ENCODE measurements at regions not wholly inside any gene's neighbourhood (a gene's known extent, or its start where the extent isn't known, plus 50 kb on each side); places are given as distances from the start of the nearest gene placed in this dataset.

GRCh38 chr2:100757621-100758394 is 62.1 kb upstream of the NPAS2 start:
- DNase-seq (ENCODE audit: extremely low read depth in 1 of 2, low read depth in 1 of 2), result no peak

DNA sequence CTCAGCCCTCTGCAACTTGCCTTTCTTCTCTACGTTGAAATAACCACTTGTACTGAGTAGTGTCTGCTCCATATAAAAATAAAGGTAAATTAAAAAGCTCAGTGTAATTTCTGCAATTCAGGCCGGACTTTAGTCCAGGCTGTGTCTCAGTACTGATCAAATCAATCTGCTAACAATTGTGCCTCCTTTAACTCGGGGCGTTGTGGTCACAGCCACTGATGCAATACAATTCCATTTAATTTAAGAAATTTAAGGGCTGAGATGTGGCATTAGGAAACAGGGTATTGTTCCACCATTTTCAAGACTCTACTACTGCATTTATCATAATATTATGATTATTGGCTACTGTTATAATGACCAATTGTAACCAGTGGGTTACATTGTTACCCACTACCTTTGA is 60.0 kb upstream of the NPAS2 start:
- DNase-seq (ENCODE audit: extremely low read depth in 1 of 2, low read depth in 1 of 2), result no peak

DNA sequence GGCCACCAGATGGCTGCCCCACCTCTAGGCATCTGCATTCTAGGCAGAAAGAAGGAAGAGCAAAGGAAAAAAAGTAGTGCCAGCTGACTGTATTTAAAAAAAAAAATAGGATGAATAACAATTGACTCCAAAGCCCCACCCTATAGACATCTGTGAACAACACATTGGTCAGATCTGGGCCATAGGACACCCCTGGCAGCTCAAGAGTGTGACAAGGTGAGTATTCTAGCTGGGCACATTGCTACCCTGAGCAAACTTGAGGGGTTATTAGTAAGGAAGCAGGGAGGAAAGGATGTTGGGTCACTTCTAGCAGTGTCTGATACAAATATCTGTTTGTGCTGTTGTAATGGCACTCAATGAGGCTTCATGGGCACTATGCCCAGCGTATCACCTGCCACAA is 58.6 kb upstream of the NPAS2 start:
- DNase-seq (ENCODE audit: extremely low read depth in 1 of 2, low read depth in 1 of 2), result no peak

GRCh38 chr2:100764430-100764829 is 55.5 kb upstream of the NPAS2 start:
- no peak for DNase-seq (ENCODE audit: extremely low read depth in 1 of 2, low read depth in 1 of 2)

DNA sequence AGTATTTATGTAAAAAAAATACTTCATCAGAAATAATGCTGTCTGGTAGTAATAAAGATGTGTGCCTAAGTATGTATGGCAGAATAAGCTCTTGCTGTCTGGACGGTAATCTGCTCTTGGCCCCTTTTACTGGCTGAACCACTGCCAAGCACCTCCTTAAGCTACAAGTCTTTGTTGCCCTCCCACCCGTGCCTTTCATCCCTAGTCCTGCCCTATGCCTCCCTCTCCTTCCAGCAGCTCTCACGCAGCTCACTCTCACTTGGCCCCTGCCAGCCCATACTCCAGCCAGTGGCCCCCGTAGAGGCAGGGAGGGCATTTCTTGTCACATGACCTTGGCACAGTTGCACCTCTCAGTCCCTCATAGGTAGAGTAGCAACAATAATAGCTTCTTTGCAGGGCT is 54.5 kb upstream of the NPAS2 start:
- DNase-seq (ENCODE audit: extremely low read depth in 1 of 2, low read depth in 1 of 2), result no peak

- no peak for DNase-seq (ENCODE audit: extremely low read depth in 1 of 2, low read depth in 1 of 2)
Observed at GRCh38 chr2:100766256-100766655, 53.7 kb upstream of the NPAS2 start.

- no peak for DNase-seq (ENCODE audit: extremely low read depth in 1 of 2, low read depth in 1 of 2)
Observed at GRCh38 chr2:100766806-100767205, 53.1 kb upstream of the NPAS2 start.

- no peak for DNase-seq (ENCODE audit: extremely low read depth in 1 of 2, low read depth in 1 of 2)
Observed at GRCh38 chr2:100767224-100767653, 52.7 kb upstream of the NPAS2 start.

DNA sequence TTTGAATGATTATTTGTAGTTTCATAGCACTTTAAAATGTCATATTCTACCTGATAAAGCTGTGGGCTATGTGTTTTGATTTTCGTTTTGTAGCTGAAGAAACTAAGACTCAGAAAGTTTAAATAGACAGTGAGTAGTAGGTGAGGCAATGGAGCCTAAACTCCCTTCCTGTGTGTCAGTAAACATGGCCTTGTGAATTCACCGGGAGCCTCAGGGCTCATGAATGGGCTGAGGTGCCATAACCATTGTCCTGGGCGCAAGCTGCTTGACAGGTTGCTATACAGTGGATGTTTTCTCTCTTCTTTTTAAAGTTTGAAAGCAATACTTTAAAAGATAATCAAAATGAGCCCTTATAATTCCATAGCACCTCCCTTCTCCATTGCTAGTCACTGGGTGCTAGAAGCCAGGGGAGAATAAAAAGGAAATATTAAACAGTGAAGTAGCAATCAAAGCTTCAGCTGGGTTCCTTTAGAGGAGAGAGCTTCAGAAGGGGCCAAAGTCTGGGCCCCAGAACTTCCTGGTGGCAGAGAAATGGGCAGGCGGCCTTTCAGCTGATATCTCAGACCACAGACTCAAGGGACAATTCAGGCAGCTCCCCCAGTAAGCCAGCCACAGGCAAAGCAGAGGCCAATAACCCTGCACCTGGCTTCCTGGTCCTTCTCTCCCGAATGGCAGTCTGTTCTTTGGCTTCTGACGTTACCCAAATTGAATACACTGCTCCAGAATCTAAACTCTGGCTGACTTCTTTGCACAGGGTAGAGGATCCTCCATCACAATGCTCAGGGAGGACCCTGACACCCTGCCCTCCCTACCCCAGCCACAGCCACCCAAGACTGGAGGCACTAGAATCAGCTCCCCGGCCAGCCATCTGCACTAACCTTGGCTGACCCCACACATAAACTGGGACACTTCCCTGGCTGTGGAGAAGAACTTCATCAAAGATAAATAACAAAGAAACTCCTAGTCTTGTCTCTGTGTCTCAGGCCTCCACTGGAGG is 51.8 kb upstream of the NPAS2 start:
- DNase-seq (ENCODE audit: extremely low read depth in 1 of 2, low read depth in 1 of 2), result no peak

Measured in activated CD8-positive, alpha-beta memory T cell treated with anti-CD3 and anti-CD28 coated beads for 1 hour (primary cell).